ENCODE measurements at regions not wholly inside any gene's neighbourhood (a gene's known extent, or its start where the extent isn't known, plus 50 kb on each side); places are given as distances from the start of the nearest gene placed in this dataset.

GRCh38 chr1:22221233-22221780 is 78.4 kb upstream of the WNT4 start:
- no peak for DNase-seq (ENCODE audit: low spot score)

GRCh38 chr1:22222723-22223122 is 79.8 kb upstream of the WNT4 start:
- no peak for DNase-seq (ENCODE audit: low spot score)

GRCh38 chr1:22223176-22223575 is 80.3 kb upstream of the WNT4 start:
- no peak for DNase-seq (ENCODE audit: low spot score)

GRCh38 chr1:22224091-22224490 is 81.2 kb upstream of the WNT4 start:
- no peak for DNase-seq (ENCODE audit: low spot score)

GRCh38 chr1:22224631-22225030 is 81.7 kb upstream of the WNT4 start:
- no peak for DNase-seq (ENCODE audit: low spot score)

GRCh38 chr1:22225858-22226589 is 83.1 kb upstream of the WNT4 start:
- DNase-seq (ENCODE audit: low spot score) = no peak

GRCh38 chr1:22228074-22228473 is 85.2 kb upstream of the WNT4 start:
- DNase-seq (ENCODE audit: low spot score) = no peak

GRCh38 chr1:22228505-22228911 is 85.6 kb upstream of the WNT4 start:
- DNase-seq (ENCODE audit: low spot score) = no peak

- no peak for DNase-seq (ENCODE audit: low spot score)
These were observed 86.5 kb upstream of the WNT4 start for GRCh38 chr1:22229379-22229778.

- DNase-seq (ENCODE audit: low spot score) = no peak
These were observed 88.2 kb upstream of the WNT4 start for GRCh38 chr1:22231068-22231593.

GRCh38 chr1:22231995-22232690 is 89.2 kb upstream of the WNT4 start:
- DNase-seq (ENCODE audit: low spot score) = no peak

- DNase-seq (ENCODE audit: low spot score) = no peak
These were observed 90.3 kb upstream of the WNT4 start for GRCh38 chr1:22233222-22233621.

- DNase-seq (ENCODE audit: low spot score) = no peak
These were observed 91.7 kb upstream of the WNT4 start for GRCh38 chr1:22234476-22235030.

- DNase-seq (ENCODE audit: low spot score) = no peak
These were observed 93.3 kb upstream of the WNT4 start for GRCh38 chr1:22236166-22236565.

- DNase-seq (ENCODE audit: low spot score) = no peak
These were observed 94.0 kb upstream of the WNT4 start for GRCh38 chr1:22236900-22237299.

- DNase-seq (ENCODE audit: low spot score) = no peak
These were observed 94.7 kb upstream of the WNT4 start for GRCh38 chr1:22237433-22238093.

GRCh38 chr1:22238356-22239224 is 95.7 kb upstream of the WNT4 start:
- no peak for DNase-seq (ENCODE audit: low spot score)

- no peak for DNase-seq (ENCODE audit: low spot score)
These were observed 96.5 kb upstream of the WNT4 start for GRCh38 chr1:22239378-22239777.

GRCh38 chr1:22241250-22241649 is 98.4 kb upstream of the WNT4 start:
- DNase-seq (ENCODE audit: low spot score) = no peak

GRCh38 chr1:22241811-22242210 is 98.9 kb upstream of the WNT4 start:
- no peak for DNase-seq (ENCODE audit: low spot score)

GRCh38 chr1:22245100-22245650 is 102.3 kb upstream of the WNT4 start:
- DNase-seq (ENCODE audit: low spot score) = no peak

Measured in left forelimb (tissue), 1 donor.